ENCODE measurements at regions not wholly inside any gene's neighbourhood (a gene's known extent, or its start where the extent isn't known, plus 50 kb on each side); places are given as distances from the start of the nearest gene placed in this dataset.

DNA sequence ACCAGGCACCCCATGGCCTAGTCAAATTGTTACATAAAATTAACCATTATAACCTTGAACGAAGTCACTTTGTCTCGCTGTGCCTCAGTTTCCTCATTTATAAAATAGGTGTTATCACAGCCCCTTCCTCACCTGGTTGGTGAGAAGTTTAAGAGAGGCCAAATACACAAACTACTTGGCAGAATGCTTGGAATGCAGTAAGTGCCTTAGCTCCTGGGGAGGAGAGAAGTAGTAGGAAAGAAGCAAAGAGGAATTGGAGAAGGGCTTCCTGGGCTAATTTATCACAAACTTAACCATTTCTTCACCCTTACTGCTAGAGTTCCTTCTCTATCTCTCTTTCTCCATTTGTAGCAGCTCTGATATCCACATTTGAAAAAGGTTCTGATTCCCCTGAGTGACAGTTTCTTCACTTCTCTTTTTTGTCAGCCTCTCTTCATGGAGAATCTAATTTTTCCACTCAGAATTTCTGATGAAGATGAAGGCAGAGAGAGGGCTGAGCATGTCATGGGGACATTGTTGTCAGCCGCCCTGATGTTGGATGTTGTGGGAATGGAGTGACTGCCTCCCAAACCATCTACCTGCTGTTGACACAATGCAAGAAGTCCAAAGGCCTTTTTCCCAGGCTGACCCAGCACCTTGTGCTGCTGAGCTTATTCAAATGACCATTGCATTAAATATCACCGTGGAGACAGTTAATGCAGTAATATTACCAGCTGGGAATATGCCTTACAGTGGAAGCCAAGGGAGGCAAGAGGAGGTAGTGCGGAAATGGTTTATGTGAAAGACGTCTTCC, 60.4 kb downstream of the BOD1L2 start:
- BruUV-seq (replicated peaks): no TSS peak
- Histone ChIP-seq H3K9ac (ENCODE audit: low read depth, low read length) (no peak overlapping the region), H3K9me1 (ENCODE audit: insufficient read depth, low read length) (no peaks in the 10 kb centered on the region), H3K4me3 (ENCODE audit: insufficient read depth, low read depth, low read length) (no peak overlapping the region), H3K4me1 (ENCODE audit: control insufficient read depth, insufficient read depth, low read length) (no peaks in the 10 kb centered on the region), H3K56ac (ENCODE audit: extremely low read depth, insufficient read depth, low read length) (no peak overlapping the region), H3K9me3 (ENCODE audit: control insufficient read depth, insufficient read depth, low read length) (no peaks in the 10 kb centered on the region), H4K91ac (ENCODE audit: insufficient read depth, low read depth, low read length) (no peak overlapping the region), H2AK9ac (replicated peaks; ENCODE audit: low read depth, low read length, poor library complexity) (no peak overlapping the region), H3K4ac (ENCODE audit: low read depth, low read length) (no peak overlapping the region), H2BK5ac (ENCODE audit: low read depth, low read length, poor library complexity, severe bottlenecking) (no peak overlapping the region), H4K8ac (ENCODE audit: low read depth in 2 of 2, low read length in 2 of 2) (no peak overlapping the region), H2BK15ac (ENCODE audit: low read depth, low read length) (no peak overlapping the region), H3K4me2 (ENCODE audit: low read depth, low read length) (no peak overlapping the region), H3K14ac (replicated peaks; ENCODE audit: low read depth, low read length) (no peak overlapping the region), H2AFZ (replicated peaks; ENCODE audit: low read length, poor library complexity) (no peak overlapping the region), H2BK120ac (ENCODE audit: low read depth, low read length) (no peak overlapping the region), H3K36me3 (ENCODE audit: control insufficient read depth, insufficient read depth, low read length) (no peaks in the 10 kb centered on the region), H3K18ac (ENCODE audit: low read depth, low read length) (no peak overlapping the region), H3K27ac (ENCODE audit: insufficient read depth, low read length) (no peak overlapping the region), H2BK20ac (ENCODE audit: low read depth, low read length) (no peak overlapping the region), H3K79me1 (ENCODE audit: low read depth in 1 of 2, low read length in 2 of 2) (no peaks in the 10 kb centered on the region), H2AK5ac (ENCODE audit: low read depth, low read length) (no peak overlapping the region), H3K27me3 (ENCODE audit: control insufficient read depth, insufficient read depth, low read length) (peaks cover 5% of the 10 kb centered on the region), H4K20me1 (ENCODE audit: insufficient read depth, low read length) (no peaks in the 10 kb centered on the region), H4K5ac (ENCODE audit: low read depth, low read length) (no peak overlapping the region), H3K23ac (ENCODE audit: low read depth, low read length) (no peak overlapping the region)
- intact Hi-C loops (cut with micrococcal nuclease): no loop called here
- dilution Hi-C loops (cut with HindIII; ENCODE audit: low sequenced_read_pairs, unreplicated experiment): no loop called here
- ATAC-seq (ENCODE audit: low read depth) (no peak), DNase-seq (no peak)
- CTCF ChIA-PET: no interaction called here
- TF ChIP-seq RFX5 (IDR thresholded peaks at IDR 0.05; ENCODE audit: low read depth, low read length) (no peak), MAZ (IDR thresholded peaks at IDR 0.05; ENCODE audit: borderline replicate concordance, low read depth, low read length) (no peak), FOS (IDR thresholded peaks at IDR 0.05; ENCODE audit: low read depth, low read length) (no peak), MXI1 (IDR thresholded peaks at IDR 0.05; ENCODE audit: borderline replicate concordance, low read depth, low read length) (no peak), USF2 (IDR thresholded peaks at IDR 0.05; ENCODE audit: low read depth, low read length) (no peak), CEBPB (IDR thresholded peaks at IDR 0.05; ENCODE audit: low read depth, low read length) (no peak), POLR2A (IDR thresholded peaks at IDR 0.05; ENCODE audit: low read depth, low read length) (no peak), NFE2L2 (IDR thresholded peaks at IDR 0.05; ENCODE audit: low read depth, low read length) (no peak), CHD1 (IDR thresholded peaks at IDR 0.05; ENCODE audit: low read depth, low read length) (no peak), RCOR1 (IDR thresholded peaks at IDR 0.05; ENCODE audit: insufficient replicate concordance, low read length) (no peak)
- TF ChIP-seq, protein P1, sequence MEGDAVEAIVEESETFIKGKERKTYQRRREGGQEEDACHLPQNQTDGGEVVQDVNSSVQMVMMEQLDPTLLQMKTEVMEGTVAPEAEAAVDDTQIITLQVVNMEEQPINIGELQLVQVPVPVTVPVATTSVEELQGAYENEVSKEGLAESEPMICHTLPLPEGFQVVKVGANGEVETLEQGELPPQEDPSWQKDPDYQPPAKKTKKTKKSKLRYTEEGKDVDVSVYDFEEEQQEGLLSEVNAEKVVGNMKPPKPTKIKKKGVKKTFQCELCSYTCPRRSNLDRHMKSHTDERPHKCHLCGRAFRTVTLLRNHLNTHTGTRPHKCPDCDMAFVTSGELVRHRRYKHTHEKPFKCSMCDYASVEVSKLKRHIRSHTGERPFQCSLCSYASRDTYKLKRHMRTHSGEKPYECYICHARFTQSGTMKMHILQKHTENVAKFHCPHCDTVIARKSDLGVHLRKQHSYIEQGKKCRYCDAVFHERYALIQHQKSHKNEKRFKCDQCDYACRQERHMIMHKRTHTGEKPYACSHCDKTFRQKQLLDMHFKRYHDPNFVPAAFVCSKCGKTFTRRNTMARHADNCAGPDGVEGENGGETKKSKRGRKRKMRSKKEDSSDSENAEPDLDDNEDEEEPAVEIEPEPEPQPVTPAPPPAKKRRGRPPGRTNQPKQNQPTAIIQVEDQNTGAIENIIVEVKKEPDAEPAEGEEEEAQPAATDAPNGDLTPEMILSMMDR (conservative IDR thresholded peaks at IDR 0.05; ENCODE audit: low read depth, low read length): no peak
- TF ChIP-seq, protein P2, sequence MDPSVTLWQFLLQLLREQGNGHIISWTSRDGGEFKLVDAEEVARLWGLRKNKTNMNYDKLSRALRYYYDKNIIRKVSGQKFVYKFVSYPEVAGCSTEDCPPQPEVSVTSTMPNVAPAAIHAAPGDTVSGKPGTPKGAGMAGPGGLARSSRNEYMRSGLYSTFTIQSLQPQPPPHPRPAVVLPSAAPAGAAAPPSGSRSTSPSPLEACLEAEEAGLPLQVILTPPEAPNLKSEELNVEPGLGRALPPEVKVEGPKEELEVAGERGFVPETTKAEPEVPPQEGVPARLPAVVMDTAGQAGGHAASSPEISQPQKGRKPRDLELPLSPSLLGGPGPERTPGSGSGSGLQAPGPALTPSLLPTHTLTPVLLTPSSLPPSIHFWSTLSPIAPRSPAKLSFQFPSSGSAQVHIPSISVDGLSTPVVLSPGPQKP (IDR thresholded peaks at IDR 0.05; ENCODE audit: borderline replicate concordance, low read depth, low read length): no peak
- no CpG with 5 or more reads among the region's 6 CpGs for WGBS, 2 experiments (ENCODE audit: extremely low coverage in 2 of 2, insufficient read length in 1 of 2)
- in situ Hi-C loops (cut with MboI; ENCODE audit: low sequenced_read_pairs): no loop called here
- POLR2A ChIA-PET (ENCODE audit: unreplicated experiment): no interaction called here

Measured in IMR-90 (cell line).